AML-193 (cell line): ENCODE measurements at regions not wholly inside any gene's neighbourhood (a gene's known extent, or its start where the extent isn't known, plus 50 kb on each side); places are given as distances from the start of the nearest gene placed in this dataset.

Experiments used
- DNase-seq, 2 experiments: peaks; one replicate each; lab custom pipeline; 2025; lab: John Stamatoyannopoulos, UW

DNA sequence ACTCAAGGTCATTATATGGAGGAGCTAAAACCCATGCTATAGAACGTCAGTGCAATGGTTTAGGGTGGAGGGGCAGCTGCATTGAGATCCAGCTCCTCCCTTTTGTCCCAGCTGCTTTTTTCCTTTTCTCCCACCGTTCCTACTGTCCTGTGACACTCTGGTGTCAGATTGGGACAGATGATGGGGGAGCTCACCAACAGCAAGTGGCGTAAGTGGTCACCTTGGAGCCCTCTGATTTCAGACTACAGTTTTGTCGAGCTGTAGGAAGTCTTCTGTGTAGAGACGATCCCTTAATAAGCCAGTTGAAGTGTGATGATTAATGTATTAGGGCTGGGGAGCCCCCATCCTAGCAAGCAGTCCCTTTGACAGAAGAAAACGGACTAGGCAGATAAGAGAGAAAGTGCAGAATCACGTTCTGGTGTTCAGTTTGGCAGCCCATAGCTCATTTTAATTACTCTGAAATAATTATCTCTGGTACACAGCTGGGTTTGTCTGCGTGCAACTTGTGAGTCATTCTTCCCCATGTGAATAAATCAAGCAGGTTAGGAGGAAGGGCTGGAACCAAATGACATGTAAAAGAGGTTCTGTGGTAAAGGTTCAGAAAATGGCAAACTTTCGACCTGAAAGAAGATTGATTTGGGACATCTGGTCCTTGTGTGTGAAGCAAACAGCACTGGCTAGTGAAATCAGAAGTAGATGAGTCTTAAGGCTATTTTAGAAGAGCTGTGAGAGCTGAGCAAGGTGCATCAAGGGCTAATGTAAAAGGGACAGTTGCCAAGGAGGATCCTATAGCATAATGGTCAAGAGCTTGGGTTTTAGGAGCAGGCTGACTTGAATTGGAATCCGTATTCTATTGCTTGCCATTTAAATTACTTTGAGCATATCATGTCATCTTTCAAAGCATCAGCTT, 241.4 kb downstream of the EDEM1 start:
- no peak for DNase-seq

DNA sequence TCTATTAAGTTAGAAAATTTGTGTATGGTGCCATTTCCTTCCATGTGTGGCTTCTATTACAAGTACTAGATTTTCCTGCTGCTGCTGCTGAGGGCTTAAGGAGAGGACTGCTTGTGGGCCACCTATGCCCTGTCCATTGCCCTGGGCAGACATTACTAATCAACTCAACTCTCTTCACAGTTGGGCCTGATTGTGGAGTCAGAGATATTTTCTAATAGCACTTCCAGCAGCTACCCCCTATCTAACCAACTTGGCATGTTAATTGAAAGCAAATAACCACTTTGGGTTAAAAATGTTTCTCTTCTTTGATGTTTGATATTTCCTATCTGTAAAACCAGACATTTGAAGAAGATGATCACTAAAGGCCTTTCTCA, 242.0 kb downstream of the EDEM1 start:
- DNase-seq = no peak

DNA sequence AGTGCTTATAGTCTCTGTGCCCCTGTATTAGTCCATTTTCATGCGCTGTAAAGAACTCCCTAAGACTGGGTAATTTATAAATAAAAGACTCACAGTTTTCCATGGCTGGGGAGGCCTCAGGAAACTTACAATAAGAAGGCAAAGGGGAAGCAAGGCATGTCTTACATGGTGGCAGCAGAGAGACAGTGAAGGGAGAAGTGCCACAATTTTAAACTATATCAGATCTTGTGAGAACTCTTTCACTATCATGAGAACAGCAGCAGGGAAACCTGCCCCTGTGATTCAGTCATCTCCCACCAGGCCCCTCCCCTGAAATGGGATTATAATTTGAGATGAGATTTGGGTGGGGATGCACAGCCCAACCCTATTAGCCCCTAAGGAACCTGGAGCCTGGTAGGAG, 243.2 kb downstream of the EDEM1 start:
- DNase-seq = no peak

DNA sequence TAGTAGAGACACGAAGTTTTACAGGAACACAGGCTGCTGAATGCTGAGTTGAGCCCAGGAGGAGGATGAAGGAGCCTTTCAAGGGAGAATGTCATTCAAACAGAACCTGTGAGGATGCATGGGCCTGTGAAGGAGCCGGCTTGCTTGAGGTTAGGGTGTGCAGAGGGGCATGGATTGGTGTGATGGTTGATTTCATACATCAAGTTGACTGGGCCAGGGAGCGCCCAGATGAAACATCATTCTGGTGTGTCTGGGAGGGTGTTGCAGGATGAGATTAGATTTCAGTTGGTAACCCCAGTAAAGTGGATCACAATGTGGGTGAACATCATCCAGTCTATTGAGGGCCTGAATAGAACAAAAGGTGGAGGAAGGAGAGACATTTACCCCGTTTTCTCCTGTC, 243.6 kb downstream of the EDEM1 start:
- no peak for DNase-seq

DNA sequence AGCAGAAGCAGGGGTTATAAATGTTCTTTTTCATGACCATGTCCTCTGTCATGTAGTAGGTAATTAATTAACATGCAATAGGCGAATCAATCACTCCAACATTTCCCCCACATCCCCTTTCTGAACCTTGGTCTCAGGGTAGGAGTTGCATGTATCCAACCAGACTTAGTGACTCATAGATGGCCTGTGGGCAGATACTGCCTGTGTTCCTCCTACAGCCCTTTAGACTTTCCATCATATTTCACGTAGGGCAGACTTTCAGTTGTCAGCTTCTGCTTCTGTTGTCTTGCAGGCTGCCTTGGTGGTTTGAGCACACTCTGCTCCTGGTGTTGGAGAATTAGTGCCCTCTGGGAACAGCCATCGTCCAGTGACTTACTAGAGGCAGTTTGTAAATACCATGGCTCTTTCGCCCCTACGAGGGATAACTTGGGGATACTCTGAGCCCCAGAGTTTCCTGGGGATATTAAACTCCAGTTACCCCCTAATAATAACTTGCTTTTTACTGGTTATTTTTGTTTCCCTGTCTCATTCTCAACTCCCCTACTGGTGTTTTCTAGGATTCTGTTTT, 244.4 kb downstream of the EDEM1 start:
- DNase-seq = no peak

DNA sequence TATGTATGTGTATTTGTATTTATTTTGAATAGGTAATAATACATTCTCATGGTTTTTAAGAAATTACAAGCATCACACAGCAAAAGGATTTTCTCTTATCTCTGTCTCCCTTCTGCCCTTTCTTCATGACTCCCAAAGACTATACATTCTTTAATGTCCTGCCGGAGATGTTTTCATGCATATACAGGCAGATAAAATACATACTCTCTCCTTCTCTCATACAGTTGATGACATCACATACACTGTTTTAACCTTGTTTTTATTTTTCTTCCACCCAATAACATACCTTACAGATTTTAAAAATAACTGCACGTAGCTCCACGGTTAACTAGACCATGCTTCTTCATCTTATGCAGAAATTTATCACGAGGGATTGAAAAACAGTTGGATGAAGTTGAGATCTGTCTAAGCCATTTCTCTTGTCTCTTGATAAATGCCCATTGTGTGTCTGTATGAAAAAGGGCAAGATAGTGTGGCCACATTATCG, 249.8 kb downstream of the EDEM1 start:
- no peak for DNase-seq

DNA sequence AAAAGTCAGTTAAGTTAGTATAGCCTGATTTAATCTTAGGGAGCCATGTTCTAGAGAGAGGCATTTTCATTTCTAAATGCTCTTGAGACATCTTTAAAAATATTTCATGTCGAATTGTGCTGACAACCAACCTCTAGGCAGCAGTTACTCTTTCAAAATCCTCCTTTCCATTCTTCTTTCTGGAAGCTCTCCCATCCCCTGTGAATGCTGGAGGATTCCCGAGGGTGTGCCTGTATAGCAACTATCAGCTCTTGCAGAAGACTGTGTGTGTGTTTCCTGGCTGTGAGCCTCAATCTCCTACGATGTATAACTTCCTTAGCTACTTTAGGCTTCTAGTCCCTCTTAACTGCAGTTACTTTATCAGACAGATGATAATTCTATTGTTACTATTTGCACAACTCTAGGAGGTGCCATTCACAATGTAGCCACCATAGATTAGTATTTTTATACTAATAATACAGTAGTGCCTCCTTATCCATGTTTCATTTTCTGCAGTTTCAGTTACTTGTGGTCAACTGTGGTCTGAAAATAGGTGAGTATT, 250.3 kb downstream of the EDEM1 start:
- DNase-seq = no peak

DNA sequence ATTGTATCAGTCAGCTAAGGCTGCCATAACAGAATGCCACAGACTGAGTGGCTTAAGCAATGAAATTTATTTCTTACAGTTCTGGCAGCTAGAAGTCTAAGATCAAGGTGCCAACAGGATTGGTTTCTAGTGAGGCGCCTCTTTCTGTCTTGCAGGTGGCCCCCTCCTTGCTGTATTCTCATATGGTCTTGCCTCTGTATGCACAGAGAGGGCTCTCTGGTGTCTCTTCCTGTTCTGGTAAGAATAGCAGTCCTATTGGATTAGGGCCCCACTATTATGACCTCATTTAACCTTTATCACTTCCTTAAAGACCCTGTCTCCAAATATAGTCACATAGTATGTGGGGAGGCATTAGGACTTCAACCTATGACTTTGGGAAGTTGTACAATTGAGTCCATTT, 253.9 kb downstream of the EDEM1 start:
- DNase-seq = no peak

DNA sequence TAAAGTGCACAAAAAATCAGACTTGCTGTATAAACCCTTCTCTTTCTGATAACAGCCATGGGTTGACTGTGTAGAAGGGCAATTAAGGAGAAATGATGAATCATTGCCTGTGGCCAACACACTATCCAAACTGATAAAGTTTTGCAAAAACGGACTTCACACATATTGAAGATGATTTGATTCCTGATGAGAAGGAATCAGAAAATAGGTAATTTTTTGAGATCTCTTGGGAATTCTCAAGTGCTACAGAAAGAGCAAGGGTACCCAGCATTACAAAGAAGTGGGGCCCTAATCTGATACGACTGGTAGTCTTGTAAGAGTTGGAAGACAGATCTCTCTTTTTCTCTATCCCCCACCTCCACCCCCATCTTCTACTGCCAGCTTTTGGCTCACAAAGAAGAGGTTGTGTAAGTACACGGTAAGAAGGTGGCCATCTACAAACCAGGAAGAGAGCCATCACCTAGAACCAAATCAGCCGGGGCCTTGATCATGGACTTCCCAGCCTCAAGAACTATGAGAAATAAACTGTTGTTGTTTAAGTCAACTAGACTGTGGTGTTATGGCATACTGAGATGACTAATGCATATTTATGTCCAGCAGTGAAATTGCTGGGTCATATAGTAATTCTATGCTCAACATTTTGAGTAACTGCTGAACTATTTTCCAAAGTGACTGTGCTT, 254.7 kb downstream of the EDEM1 start:
- DNase-seq = no peak

DNA sequence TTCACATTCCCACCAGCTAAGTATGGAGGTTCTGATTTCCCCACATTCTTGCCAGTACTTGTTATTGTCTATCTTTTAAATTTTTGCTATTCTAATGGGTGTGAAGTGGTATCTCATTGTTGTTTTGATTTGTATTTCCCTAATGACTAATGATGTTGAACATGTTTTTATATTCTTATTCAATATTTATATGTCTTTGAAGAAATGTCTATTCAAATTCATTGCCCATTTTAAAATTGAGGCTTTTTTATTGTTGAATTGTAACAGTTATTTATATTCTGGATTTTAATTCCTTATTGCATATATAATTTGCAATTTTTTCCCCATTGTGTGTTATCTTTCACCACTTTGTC, 255.3 kb downstream of the EDEM1 start:
- DNase-seq = no peak

DNA sequence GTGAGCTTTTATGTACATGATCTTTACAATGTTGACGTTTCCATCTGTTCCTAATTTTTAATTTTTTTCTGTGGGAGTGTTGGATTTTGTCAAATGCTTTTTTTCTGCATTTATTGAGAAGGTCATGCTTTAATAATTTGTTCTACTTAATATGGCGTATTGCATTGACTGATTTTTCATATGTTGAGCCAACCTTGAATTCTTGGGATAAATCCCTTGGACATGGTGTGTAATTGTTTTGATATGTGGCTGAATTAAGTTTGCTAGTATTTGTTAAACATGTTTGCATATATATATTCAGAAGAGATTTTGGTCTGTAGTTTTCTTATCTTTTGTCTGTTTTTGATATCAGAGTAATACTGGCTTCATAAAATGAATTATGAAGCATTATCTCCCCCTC, 256.7 kb downstream of the EDEM1 start:
- DNase-seq = no peak

DNA sequence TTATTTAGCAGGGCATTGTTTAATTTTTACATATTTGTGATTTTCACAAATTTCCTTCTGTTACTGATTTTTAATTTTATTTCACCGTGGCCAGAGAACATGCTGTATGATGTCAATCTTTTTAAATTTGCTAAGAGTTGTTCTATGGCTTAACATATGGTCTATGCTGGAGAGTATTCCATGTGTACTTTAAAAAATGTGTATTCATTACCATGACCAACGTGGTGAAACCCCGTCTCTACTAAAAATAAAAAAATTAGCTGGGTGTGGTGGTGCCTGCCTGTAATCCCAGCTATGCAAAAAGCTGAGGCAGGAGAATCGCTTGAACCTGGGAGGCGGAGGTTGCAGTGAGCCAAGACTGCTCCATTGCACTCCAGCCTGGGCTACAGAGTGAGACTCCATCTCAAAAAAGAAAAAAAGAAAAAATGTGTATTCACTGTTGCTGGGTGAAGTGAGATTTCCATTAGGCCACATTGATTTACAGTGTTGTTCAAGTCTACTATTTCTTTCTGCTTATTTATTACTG, 258.2 kb downstream of the EDEM1 start:
- DNase-seq = no peak

DNA sequence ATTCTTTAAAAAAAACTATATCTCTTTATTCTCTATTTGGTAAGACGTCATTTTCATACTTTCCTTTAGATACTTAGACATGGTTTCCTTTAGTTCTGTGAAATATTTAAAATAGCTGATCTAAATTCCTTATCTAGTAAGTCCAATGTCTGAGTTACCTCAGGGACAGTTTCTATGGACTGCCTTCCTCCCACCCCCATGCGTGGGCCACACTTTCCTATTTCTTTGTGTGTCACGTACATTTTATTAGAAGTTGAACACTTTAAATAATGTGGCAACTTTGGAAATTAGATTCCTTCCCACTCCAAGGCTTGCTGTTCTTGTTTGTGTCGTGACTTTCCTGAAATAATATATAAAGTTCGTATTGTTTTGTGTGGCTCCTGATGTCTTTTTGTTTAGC, 260.7 kb downstream of the EDEM1 start:
- DNase-seq = no peak

DNA sequence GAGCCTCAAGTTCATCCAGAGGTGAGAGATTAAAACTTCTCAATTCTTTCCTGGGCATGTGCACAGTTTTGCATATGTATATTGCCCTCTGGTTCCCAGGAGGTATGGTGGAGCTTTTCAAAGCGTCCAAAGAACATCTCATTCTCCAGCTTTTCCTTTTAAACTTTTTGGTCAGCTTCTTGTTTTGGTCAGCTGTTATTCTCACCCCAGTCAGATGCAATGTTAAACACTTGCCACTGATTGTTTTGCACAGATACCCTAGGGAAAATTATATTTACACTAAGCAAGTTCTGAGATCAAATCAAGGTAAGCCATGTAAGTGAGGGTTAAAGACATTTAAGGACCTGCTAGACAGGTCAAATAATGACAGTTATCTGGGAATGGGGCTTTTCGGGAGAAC, 261.3 kb downstream of the EDEM1 start:
- DNase-seq = no peak

DNA sequence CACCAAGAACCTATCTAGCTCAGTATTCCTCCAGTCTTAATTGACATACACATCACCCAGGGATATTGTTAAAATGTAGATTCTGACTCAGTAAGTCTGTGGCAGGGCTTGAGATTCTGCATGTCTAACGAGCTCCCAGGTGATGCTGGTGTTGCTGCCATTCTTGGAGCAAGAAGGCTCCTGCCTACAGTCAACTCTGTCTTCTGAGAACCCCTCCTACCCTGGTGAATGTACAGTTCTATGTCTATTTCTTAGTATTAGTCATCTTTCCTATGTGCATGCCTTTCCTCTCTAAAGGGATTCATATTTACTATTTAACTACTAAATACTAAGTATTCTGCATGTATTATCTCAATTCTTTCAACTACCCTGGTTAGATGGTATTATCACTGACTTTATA, 268.7 kb downstream of the EDEM1 start:
- DNase-seq = no peak

DNA sequence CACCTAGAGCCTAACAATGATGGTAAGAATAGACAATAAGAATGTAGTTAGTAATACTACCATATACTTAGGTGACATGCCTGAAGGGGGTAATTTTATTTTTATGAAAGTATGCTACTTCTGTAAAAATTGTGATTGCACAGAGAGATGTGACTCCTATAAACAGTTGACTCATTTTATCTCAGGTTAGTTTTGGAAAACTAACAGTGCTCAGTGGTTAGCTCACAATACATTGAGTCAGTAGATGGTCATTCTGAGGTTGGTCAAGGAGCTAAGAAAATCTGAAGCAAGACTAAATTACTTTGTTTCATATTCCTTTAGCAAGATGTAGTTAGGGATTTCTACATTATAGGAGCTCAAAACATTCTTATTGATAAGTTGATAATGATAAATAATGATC, 271.0 kb downstream of the EDEM1 start:
- no peak for DNase-seq

DNA sequence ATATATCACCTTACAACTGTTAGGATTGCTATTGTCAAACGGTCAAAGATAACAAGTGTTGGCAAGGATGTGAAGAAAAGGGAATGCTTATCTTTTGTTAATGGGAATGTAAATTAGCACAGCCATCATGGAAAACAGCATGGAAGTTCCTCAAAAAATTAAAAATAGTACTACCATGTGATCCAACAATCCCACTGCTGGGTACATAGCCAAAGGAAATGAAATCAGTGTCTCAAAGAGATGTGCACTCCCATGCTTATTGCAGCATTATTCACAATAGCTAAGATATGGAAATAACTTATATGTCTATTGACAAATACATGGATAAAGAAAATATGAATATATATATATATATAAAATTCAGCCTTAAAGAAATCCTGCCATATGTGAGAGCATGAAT, 274.6 kb downstream of the EDEM1 start:
- no peak for DNase-seq

DNA sequence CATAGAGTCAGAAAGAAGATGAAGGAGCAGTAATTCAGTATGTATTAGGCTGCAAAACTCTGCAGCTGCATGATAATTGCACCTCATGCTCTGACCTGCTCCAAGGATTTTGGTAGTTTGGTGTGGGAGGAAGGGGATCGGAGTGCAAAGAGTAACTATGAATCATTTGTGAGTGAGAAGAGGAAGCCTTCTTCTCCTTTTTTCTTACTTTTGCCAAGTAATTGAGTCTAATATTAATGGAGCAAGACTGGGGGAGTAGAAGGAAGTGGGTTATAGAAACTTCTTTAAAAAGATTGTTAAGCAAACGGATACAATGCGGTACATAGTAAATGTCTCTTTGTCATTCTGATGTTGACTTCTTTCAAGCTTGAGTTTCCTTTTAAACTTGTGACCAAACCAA, 276.5 kb downstream of the EDEM1 start:
- DNase-seq = no peak

DNA sequence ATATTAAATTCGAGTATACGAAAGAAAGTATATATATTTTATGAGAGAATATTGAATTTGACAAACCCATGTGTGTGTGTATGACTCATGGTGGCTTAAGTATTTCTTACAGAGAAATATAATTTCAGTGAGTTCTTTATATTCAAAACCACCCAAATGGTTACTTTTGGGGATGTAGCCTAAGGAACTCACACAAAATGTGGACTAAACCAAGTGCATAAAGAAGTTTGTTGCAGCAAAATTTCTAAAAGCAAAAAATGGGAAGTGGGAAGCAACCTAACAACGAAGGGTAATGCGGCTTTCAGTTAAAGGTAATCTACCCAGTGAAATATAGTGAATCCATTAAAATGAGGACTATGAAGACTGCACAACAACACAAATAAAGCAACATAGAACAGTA, 277.1 kb downstream of the EDEM1 start:
- DNase-seq = no peak

DNA sequence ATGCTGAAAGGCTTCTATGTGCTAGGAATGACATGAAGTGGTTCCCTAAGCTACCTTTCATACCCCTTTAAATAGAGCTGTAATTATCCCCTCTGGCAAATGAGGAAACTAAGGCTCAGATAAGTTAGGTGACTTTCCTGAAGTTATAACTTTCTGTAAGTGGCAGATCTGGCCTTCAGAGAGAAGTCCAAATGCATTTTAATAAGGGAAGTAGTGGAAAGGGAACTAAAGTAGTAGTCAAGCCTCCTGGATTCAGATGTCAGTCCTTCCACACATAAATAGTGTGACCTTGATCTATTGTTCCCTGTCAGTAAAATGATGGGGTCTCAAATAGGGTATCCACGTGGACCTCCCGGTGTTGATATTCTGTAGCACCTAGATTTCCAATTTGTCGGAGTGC, 277.7 kb downstream of the EDEM1 start:
- DNase-seq = no peak

DNA sequence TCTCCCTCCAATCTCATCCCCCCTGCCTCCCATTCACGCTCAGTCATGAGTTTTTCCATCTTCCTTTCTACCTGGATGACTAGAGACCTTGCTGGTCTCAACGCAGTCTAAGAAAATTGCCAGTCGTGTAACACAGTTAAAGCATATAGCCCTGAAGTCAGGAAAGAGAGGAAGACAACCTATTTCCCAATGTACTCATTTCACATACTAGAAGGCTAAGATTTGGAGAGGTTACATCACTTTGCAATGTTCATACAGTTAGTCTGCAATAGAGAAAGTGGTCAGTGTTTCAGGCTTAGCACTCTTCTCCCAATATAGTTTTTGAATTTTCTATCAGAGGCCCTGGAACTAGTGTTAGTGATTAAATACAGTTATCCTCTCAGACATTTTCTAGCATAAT, 278.6 kb downstream of the EDEM1 start:
- DNase-seq = no peak

DNA sequence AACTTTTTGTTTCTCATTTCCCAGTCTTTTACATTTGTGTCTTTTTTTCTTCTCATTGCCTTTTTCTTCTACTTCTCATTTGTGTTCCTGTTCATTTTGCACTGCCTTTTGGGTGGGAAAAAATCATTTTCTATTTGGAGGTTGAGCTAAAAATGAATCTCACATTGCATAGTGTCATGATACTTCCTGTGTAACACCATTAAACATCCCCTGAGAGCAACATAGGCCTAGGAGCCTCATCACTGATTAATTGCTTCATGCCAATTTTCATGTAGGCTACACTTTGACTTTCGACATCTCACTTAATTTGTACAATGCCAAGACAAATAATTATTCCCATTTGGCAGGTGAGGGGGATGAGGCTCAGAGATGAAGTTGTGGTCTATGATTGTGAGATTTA, 279.2 kb downstream of the EDEM1 start:
- DNase-seq = no peak

DNA sequence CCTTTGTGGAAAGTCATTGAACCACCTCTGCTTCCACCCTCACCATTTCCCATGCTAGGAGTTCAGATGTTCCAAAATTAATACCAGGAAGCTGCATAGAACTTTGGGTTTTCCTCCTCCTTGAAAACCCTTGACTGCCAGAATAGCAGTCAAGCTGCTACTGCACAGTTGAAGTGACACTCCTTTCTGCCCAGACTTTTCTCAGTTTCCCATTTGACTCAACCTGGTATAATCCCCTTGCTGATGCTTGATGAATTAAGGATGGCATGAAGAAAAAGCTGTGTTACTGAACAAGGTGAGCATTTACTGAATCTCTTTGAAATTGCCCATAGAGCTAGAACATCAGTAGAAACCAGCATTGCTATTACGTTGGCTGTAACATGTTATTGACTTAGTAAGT, 286.0 kb downstream of the EDEM1 start:
- DNase-seq = no peak
